Keratinocyte (primary cell): ENCODE measurements at regions not wholly inside any gene's neighbourhood (a gene's known extent, or its start where the extent isn't known, plus 50 kb on each side); places are given as distances from the start of the nearest gene placed in this dataset.

ENCODE experiments used
- DNase-seq: peaks from one replicate; pipeline ENCODE4 v3.0.0-alpha.2; 2011; ENCODE audit warnings: low read depth, missing footprints, low spot score
- FAIRE-seq: peaks from 2 replicates; lab custom pipeline; 2011; peaks lifted over from hg19 to GRCh38; lab: Jason Lieb, UNC
- H2AFZ ChIP-seq: 2 replicates; pipeline ENCODE4 v1.6.0; 2012; ENCODE audit warnings: low read length, control low read depth, inconsistent platforms; ENCODE audit not compliant: control insufficient read depth
- H3K27ac ChIP-seq: 2 replicates; pipeline ENCODE4 v1.5.1; 2011; ENCODE audit warnings: low read length; ENCODE audit not compliant: control insufficient read depth, insufficient read depth
- H3K27me3 ChIP-seq: 3 replicates; pipeline ENCODE4 v1.6.0; 2011; ENCODE audit warnings: low read length; ENCODE audit not compliant: control insufficient read depth, insufficient read depth; ENCODE audit errors: extremely low read depth
- H3K36me3 ChIP-seq, 2 experiments: 2 replicates in 1 of 2; 3 replicates in 1 of 2; pipeline ENCODE4 v1.5.1; 2011; ENCODE audit warnings: low read length in 2 of 2, mild to moderate bottlenecking in 1 of 2; ENCODE audit not compliant: control insufficient read depth in 2 of 2, insufficient read depth in 2 of 2; ENCODE audit errors: extremely low read depth in 1 of 2
- H3K4me1 ChIP-seq: 3 replicates; pipeline ENCODE4 v1.5.1; 2011; ENCODE audit warnings: low read length; ENCODE audit not compliant: control insufficient read depth, insufficient read depth; ENCODE audit errors: extremely low read depth
- H3K4me2 ChIP-seq: 3 replicates; pipeline ENCODE4 v1.6.0; 2011; ENCODE audit warnings: low read depth, low read length; ENCODE audit not compliant: control insufficient read depth, insufficient read depth; ENCODE audit errors: extremely low read depth
- H3K4me3 ChIP-seq, 3 experiments: fragments of 200-600 bp in 1 of 3; sonication (generic) in 1 of 3; 2 replicates in 2 of 3; 3 replicates in 1 of 3; pipeline ENCODE4 v1.5.1; 2011 to 2016; ENCODE audit warnings: low read length in 3 of 3, mild to moderate bottlenecking in 3 of 3, control low read depth in 2 of 3, inconsistent platforms in 1 of 3, low read depth in 1 of 3, mixed read lengths in 1 of 3, mixed run types in 1 of 3, moderate library complexity in 1 of 3; ENCODE audit not compliant: control insufficient read depth in 2 of 3, insufficient read depth in 2 of 3; ENCODE audit errors: extremely low read depth in 1 of 3
- H3K79me2 ChIP-seq: 2 replicates; pipeline ENCODE4 v1.6.0; 2012; ENCODE audit warnings: low read length; ENCODE audit not compliant: control insufficient read depth, insufficient read depth
- H3K9ac ChIP-seq: 3 replicates; pipeline ENCODE4 v1.6.0; 2011; ENCODE audit warnings: low read length; ENCODE audit not compliant: control insufficient read depth, insufficient read depth; ENCODE audit errors: extremely low read depth
- H3K9me1 ChIP-seq: 3 replicates; pipeline ENCODE4 v1.6.0; 2011; ENCODE audit warnings: low read length; ENCODE audit not compliant: control insufficient read depth, insufficient read depth; ENCODE audit errors: extremely low read depth
- H3K9me3 ChIP-seq: 2 replicates; pipeline ENCODE4 v1.5.1; 2012; ENCODE audit warnings: low read depth, low read length; ENCODE audit not compliant: control insufficient read depth
- H4K20me1 ChIP-seq: 3 replicates; pipeline ENCODE4 v1.6.0; 2011; ENCODE audit warnings: low read length; ENCODE audit not compliant: control insufficient read depth, insufficient read depth; ENCODE audit errors: extremely low read depth
- CTCF ChIP-seq, 3 experiments: IDR thresholded peaks in 1 of 3; conservative IDR thresholded peaks in 1 of 3; optimal IDR thresholded peaks in 1 of 3; 2 replicates in 2 of 3; 3 replicates in 1 of 3; pipeline versions ENCODE3 to v1.5.1; 2011; ENCODE audit warnings: low read length in 3 of 3, mild to moderate bottlenecking in 3 of 3, moderate library complexity in 2 of 3, control low read depth in 1 of 3, inconsistent platforms in 1 of 3; ENCODE audit not compliant: insufficient read depth in 2 of 3; ENCODE audit errors: extremely low read depth in 1 of 3
- EZH2 ChIP-seq: IDR thresholded peaks from one replicate; pipeline ENCODE4 v1.6.1; 2012; ENCODE audit warnings: inconsistent platforms, mild to moderate bottlenecking, low read length, moderate library complexity
- dilution Hi-C: fragments of 300-500 bp; cut with MboI; formaldehyde crosslinking; loops from one replicate; pipeline ENCODE4 v1.7.0; 2020; ENCODE audit warnings: low sequenced_read_pairs; ENCODE audit not compliant: extremely low pct_ligation_motif_present

DNA sequence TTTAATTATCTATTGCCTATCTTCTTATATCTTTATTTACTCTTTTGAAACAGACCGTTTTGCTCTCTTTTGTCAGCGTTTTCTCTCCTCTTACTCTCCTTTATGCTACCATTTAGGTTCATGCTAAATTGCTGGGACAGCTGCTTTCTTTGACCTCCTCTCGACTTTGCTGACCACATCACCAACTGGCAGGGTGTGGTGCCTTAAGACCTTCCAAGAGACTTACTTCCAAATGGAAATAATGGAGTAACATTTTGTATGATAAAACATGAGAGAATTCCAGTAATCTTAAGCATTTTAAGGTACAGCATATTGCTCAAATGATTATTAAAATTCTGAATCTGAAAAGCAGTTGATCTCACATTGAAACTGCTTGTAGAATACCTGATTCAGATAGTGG lies 71.5 kb upstream of the MEF2C start:
- no peak for TF ChIP-seq EZH2
- no peak for TF ChIP-seq CTCF (optimal IDR thresholded peaks at IDR 0.05 in 1 of 3, IDR thresholded peaks at IDR 0.05 in 1 of 3, conservative IDR thresholded peaks at IDR 0.05 in 1 of 3; ENCODE audit: extremely low read depth in 1 of 3, insufficient read depth in 2 of 3, low read length in 3 of 3)
- Histone ChIP-seq H3K4me2 (no peak overlapping the region), H3K27me3 (no peaks in the 10 kb centered on the region), H2AFZ (no peak overlapping the region), H3K9me3 (no peaks in the 10 kb centered on the region), H3K27ac (no peak overlapping the region), H4K20me1 (no peaks in the 10 kb centered on the region), H3K9ac (no peak overlapping the region), H3K4me3 (no peak overlapping the region), H3K36me3 (no peaks in the 10 kb centered on the region), H3K79me2 (no peaks in the 10 kb centered on the region), H3K4me1 (no peaks in the 10 kb centered on the region), H3K9me1 (no peaks in the 10 kb centered on the region)
- dilution Hi-C loops, result no loop called here
- FAIRE-seq, result no peak
- no peak for DNase-seq

DNA sequence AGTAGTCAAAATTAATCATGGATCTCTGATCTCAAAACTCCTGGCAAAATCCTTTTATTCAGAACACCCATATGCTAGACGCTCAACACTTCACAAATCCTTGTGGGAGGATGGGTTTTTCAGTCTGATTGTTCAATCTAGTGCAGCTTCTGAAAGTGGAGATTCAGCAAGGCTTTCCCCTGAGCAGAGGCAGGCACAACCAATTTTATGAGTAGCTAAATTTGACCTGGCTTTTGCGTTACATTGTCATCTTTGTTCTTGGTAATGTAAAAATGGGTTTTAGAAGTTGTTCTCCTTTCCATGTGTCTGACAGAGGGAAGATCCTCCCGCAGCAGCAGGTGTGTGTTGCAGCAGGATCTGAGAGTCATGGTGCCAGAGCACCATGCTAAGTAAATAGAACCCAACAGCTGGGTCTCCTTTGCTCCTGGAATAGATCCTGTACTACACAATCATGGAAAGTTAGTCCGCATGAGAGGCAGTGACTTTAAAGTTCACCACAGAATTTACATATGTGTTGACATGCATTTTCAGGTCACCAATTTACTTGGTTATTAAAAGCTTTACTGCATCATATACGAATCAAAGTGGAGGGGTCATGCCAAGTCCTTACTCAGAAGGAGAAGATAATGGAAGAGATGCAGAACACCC lies 70.1 kb upstream of the MEF2C start:
- H3K9me3 ChIP-seq, result no peaks in the 10 kb centered on the region
- H3K4me2 ChIP-seq, result no peak overlapping the region
- no peak overlapping the region for H3K4me3 ChIP-seq
- H3K79me2 ChIP-seq, result no peaks in the 10 kb centered on the region
- TF ChIP-seq CTCF (optimal IDR thresholded peaks at IDR 0.05 in 1 of 3, IDR thresholded peaks at IDR 0.05 in 1 of 3, conservative IDR thresholded peaks at IDR 0.05 in 1 of 3; ENCODE audit: extremely low read depth in 1 of 3, insufficient read depth in 2 of 3, low read length in 3 of 3) (no peak), EZH2 (no peak)
- H3K36me3 ChIP-seq, result no peaks in the 10 kb centered on the region
- H3K27me3 ChIP-seq, result no peaks in the 10 kb centered on the region
- DNase-seq (no peak), FAIRE-seq (no peak)
- dilution Hi-C loops, result no loop called here
- H3K9ac ChIP-seq, result no peak overlapping the region
- no peaks in the 10 kb centered on the region for H4K20me1 ChIP-seq
- H3K4me1 ChIP-seq, result no peaks in the 10 kb centered on the region
- H2AFZ ChIP-seq, result no peak overlapping the region
- H3K27ac ChIP-seq, result no peak overlapping the region
- no peaks in the 10 kb centered on the region for H3K9me1 ChIP-seq
